HUDEP-2 (cell line): ENCODE measurements at regions not wholly inside any gene's neighbourhood (a gene's known extent, or its start where the extent isn't known, plus 50 kb on each side); places are given as distances from the start of the nearest gene placed in this dataset.
"Not testable (repeated sequence)": the region's sequence is repeated elsewhere in the genome, so short reads cannot be mapped to it uniquely, and the experiment has no call there.

ENCODE experiments used
- DNase-seq, 76 experiments: peaks; one replicate each; lab custom pipeline; 2025; ENCODE audit not compliant: unreplicated experiment in 76 of 76; lab: John Stamatoyannopoulos, UW

DNA sequence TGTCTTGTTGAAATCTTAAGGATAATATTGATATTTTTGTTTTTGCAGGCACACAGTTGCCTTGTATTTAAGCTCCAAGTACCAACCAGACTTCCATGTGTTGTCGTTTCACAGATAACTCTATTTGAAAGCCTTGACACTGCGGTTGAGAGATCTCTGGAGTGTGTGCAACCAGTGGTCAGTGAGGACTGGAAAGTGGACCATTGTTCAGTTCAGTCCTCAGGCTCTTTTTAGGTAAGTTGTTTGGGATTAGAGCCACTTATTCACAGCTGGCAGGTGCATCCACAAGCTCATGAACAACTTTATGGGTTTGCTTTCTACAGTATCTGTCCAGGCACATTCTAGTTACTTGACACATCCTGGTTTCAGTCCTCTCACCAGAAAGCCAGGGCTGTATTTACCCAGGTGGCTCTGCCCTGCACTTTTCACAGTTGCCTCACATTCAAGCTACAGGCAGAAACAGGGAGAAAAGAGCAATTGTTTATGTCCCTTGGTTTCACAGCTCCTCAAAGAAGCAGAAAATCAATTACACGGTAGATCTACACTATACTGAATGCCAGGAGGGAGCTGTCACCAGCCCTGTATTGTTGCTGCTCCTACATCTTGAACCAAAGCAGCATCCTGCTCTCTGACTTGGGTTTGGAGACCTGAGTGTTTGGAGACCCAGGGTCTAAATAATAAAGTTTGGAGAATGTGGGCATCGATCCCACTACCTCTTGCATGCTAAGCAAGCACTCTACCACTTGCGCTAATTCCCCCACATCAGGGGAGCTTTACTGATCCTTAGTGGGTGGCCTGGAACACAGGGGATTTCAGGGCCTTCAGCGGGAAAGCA, 543.3 kb downstream of the PRIM2 start:
- DNase-seq, result not testable (repeated sequence)

DNA sequence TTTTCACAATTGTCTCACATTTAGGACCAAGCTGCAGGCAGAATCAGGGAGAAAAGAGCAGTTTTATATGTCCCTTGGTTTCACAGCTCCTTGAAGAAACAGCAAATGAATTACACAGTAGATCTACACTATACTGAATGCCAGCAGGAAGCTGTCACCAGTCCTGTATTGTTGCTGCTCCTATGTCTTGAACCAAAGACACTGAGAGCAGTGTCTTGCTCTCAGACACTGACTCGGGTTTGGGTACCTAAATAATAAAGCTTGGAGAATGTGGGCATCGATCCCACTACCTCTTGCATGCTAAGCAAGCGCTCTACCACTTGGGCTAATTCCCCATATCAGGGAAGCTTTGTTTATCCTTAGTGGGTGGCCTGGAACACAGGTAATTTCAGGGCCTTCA, 552.7 kb downstream of the PRIM2 start:
- not testable (repeated sequence) for DNase-seq

DNA sequence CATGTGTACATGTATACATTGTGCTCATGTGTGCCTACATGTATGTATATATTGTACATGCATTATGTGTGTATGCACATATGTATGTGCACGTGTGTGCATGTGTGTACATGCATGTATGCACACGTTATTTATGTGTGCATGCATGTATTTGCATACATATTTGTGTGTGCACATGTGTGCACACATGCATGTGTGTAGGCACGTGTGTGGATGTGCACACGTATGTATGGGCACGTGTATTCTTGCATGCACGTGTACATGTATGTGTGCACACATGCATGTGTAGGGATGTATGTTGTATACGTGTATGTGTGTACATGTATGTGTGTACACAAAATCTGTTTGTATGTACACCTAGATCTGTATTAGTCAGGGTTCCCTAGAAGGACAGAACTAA, 556.0 kb downstream of the PRIM2 start:
- DNase-seq, result not testable (repeated sequence)

DNA sequence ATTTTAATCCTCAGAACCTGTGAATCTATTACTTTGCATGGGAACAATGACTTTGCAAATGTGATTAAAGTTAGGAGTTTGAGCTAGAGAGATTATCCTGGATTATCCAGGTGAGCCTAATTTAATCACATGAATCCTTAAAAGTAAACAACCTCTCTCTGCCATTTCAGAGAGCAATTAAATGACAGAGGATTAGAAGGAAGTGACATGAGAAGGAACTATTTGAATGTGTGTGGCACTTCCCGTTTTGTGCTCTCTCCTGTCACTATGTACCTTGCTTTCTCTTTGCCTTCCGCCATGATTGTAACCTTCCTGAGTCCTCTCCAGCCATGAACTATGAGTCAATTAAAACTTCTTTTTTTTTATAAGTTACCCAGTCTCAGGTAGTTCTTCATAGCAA, 559.2 kb downstream of the PRIM2 start:
- not testable (repeated sequence) for DNase-seq

DNA sequence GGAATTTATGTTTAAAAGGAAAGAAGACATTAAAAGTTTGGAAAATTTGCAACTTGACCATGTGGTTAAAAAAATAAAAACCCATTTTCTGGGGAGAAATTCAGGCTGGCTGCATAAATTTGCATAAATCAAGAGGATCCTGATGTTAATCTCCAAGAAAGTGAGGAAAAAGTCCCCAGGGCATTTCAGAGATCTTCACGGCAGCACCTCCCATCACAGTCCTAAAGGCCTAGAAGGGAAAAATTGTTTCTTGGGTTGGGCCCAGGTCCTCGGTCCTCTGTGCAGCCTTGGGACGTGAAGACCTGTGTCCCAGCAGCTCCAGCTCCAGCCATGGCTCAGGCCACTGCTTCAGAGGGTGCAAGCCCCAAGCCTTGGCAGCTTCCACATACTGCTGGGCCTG, 560.3 kb downstream of the PRIM2 start:
- DNase-seq, result not testable (repeated sequence)

DNA sequence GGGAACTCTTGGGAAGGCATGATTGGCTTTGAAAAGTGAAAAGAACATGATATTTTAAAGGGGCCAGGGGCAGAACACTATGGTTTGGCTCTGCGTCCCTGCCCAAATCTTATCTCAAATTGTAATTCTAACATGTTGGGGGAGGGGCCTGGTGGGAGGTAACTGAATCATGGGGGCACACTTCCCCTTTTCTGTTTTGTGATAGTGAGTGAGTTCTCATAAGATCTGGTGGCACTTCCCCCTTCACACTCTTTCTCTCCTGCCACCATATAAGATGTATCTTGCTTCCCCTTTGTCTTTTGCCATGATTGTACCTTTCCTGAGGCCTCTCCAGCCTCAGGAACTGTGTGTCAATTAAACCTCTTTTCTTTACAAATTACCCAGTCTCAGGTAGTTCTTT, 561.4 kb downstream of the PRIM2 start:
- DNase-seq, result peak in 12 of 76 experiments; percentile 2 to 27 (median 10)

DNA sequence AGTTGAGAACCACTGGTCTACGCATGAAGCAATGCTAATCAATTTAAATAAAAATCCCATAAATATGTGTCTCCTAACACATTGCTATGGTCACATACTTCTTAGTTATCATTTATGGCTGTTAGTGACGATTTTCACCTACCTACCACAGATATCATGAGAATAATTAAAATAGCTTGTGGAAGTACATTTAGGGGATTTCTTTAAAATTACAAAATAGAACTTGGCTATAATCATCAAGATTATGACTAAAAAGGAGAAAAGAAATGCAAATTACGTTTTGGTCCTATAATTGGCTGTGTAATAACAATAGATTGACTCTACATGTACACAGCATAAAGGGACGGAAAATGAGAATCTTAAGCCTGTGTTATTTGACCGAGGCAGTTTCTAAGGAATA, 581.4 kb downstream of the PRIM2 start:
- not testable (repeated sequence) for DNase-seq

DNA sequence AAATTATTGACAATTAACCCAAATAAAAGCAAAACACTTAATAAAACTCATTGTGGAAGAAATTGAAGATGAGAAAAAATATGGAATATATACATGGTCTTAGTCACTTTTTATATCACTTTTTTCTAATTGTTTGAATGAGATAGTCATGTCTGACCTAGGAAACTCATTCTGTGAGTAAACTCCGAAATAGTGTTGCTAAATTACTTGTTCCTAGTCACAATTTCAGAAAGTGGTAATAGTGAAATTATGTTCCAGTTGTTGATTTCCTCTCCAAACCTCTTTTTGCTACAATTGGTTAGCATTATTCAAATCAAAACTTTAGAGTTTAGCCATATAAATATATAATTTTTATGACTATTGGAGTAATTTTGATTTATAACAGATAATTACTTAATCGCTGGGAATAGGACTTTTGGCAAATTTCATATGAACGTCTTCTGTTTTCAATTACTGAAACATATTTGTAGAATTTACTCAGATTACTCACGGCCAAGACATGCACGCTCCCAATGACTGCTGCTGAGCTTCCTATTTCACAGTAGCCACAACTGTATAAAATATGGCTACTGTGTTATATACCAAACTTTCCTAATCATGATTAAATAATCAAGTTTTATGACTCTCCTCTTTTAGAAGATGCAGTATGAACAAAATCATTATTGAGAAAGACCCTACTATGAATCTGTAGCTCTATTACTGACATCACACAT, 583.4 kb downstream of the PRIM2 start:
- DNase-seq, result not testable (repeated sequence)

DNA sequence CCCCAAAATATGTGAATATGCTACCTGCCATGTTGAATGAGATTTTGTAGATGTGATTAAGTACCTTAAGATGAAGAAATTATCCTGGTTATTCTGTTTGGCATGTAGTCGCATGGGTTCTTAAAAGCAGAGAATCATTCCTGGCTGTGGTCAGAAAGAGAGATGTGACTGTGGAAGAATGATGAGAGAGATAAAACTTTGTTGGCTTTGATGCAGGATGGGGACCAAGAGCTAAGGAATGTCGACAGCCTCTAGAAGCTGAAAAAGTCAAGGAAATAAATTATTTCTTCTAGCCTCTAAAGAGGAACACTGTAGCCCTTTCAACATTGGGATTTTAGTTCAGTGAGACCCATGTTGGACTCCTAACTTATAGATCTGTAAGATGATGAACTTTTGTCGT, 584.0 kb downstream of the PRIM2 start:
- DNase-seq, result not testable (repeated sequence)

DNA sequence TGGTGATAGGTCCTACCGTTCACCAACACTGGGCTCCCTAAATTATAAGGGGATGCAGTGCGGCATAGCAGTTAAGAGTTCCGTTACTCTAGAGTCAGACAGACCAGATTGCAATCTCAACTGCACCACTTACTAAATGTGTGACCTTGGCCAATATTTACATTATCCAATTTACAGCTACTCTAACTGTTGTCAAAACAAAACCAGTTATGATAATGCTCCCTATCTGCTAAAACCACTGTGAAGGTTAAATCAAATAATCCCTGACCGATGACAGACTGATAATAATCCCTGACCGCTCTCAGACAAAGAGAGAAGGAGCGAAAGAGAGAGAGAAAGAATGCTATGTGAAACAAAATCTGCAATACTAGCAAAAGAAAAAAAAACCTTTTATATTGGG, 586.9 kb downstream of the PRIM2 start:
- DNase-seq, result not testable (repeated sequence)

DNA sequence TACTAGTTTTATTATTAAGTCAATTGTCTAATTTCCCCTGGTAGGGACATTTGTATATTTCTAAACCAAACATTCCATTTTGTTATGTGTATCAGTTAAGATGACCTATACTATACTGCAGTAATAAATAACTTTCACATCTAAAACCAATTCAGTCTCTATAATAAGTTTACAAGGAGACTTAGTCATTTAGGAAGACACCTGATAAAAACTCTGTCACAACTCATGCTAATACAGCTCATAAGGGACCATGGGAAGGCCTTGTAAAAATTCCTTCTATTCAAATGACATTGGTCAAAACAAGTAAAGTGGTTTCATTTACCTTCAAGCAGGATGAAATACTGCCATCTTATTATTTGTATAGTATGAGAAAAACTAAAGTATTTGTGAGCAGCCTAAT, 597.9 kb downstream of the PRIM2 start:
- DNase-seq, result not testable (repeated sequence)

DNA sequence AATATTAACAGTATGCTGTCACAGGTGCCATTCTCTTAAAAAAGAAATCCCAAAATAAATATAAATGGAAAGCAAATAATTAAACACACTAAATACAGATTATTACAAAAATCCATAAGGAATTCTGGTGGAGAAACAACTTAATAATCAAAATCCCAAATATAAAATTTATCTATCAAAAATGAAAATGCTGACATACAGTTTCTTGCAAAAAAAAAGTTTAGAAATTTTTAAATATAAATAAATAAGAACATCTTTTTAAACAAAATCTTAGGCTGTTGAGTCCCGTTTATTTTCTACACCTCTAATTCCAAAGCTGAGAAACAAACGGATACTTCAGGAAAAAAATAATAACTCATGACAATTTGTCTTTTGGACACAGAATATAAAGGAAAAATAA, 625.5 kb downstream of the PRIM2 start:
- DNase-seq, result not testable (repeated sequence)

DNA sequence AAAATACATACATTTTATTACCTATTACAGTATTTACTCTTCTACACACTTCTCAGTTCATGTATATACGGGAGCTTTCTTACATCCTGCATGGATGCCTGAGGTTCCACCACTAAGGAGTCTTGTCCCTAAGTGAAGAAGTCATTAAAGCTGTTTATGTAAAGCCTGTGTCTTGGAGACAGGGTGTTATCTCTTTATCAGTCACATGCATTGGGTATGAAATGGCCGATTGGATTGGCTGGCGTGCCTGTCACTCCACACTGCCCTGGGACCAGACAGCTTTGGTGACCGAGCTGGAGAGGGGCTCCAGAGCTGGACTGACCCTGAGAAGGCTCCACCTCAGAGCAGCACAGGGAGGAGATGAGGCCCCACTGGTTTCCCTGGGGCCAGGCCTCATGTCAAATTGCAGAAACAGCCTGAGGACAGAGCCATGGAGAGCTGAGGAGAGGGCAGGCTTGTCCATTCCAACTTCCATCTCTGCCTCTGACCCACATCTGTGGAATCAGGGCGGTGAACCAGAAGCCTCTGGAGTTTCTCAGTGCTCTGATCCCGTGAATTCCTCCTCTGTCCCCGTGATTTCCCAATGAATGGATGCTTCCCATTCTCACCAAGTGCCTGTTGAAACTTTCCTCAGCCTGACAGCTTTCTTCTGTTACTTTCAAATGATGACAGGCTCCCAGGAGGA, 628.8 kb downstream of the PRIM2 start:
- peak in 29 of 76 experiments; percentile 1 to 50 (median 13) for DNase-seq

DNA sequence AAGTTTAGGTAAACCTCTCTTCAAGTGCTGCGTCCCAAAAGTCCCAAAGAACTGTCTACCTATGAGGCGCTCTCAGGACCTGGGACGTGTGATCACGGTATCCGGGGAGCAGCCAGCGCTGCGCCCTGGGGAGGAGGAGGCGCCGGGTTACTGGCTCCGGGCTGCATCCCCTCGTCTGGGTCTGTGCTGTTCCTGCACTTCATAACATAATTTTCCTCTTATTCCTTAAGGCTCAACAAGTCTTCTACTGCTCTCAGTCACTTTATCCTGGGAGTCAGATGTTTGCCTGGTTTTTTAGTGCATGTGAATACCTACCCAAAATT, 629.3 kb downstream of the PRIM2 start:
- DNase-seq, result not testable (repeated sequence)

DNA sequence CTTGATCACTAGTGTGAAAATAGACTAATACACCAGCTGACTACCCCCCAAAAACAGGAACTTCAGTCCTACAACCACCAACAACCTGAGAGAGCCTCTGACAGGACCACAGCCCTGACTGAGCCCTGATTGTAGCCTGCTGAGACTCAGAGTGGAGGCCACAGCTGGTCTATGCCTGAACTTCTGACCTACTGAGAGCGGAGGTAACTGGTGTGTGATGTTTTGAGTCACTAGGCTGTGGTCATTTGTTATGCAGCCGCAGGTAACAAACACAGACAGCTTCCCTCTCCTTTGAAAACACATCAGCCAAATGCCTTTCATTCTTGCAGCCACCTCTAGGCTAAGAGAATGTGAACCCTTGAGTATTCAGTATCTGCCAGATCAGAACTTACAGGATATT, 631.1 kb downstream of the PRIM2 start:
- not testable (repeated sequence) for DNase-seq

DNA sequence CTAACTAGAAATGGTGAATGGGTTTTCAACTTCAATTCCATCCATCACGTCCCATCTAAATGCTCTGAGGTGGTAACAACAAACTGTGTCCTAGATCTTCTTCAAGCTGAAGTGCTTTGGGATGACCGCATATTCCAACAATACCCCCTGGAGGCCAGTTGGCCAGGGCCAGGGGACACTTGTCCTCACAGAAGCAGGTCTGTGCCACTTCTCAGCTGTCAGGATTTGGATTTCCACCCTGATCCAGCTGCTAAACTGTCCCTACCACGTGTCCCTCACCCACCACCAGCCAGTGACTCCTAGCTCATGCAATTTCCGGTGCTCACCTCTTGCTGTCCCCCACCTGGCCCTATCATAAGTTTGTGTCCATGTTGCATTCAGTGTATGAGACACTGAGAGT, 633.0 kb downstream of the PRIM2 start:
- DNase-seq, result not testable (repeated sequence)

DNA sequence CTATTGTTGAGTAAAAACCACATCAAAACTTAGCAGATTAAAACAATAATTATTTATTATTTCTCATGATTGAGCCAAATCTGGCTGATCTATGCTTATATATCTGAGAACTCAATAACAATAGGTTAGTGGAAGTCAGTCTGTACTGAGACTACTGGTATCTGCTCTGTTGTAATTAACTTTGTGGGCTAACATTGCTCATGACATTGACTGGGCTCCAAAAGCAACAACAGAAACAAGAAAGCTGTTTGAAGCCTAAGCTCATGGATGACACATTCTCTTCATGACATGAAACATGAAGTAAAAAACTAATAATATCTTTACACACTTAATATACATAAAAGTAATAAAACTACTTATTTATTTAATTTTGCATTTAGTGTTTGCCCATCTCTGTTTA, 649.3 kb downstream of the PRIM2 start:
- not testable (repeated sequence) for DNase-seq

DNA sequence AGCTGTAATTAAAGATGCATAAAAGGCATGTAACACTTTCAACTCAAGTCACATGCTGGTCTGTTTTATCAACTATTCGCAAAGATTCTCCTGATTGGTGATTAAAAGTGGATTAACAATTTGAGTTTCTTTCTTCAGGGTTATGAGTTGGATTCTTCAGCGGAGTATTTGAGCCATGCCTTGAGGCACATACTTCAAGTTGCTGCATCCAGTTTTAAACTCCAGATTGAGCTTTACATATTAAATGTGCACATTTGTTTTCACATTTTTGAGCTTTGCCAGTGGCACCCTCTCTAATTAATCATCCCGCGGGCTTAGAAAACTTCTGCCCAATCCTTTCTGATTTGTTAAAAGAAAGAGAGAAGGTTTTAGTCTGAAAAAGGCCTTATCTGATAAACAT, 654.5 kb downstream of the PRIM2 start:
- DNase-seq, result not testable (repeated sequence)

DNA sequence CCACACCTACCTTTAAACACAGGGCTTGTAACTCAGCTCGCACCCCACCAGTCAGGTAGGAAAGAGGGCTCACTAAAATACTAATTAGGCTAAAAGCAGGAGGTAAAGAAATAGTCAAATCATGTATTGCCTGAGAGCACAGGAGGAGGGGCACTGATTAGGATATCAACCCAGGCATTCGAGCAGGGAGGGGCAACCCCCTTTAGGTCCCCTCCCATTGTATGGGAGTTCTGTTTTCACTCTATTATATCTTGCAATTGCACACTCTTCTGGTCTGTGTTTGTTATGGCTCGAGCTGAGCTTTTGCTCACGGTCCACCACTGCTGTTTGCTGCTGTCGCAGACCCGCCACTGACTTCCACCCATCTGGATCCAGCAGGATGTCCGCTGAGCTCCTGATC, 657.2 kb downstream of the PRIM2 start:
- peak in 12 of 76 experiments; percentile 5 to 37 (median 16) for DNase-seq

DNA sequence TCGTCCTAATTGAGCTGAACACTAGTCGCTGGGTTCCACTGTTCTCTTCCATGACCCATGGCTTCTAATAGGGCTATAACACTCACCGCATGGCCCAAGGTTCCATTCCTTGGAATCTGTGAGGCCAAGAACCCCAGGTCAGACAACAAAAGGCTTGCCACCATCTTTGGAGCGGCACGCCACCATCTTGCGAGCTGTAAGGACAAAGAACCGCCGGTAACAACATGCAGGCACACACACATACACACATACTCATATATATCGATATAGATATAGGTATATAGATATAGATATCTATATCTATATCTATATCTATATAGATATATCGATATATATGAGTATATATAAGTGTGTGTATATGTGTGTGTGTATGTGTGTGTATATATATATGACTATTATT, 657.7 kb downstream of the PRIM2 start:
- DNase-seq, result not testable (repeated sequence)

DNA sequence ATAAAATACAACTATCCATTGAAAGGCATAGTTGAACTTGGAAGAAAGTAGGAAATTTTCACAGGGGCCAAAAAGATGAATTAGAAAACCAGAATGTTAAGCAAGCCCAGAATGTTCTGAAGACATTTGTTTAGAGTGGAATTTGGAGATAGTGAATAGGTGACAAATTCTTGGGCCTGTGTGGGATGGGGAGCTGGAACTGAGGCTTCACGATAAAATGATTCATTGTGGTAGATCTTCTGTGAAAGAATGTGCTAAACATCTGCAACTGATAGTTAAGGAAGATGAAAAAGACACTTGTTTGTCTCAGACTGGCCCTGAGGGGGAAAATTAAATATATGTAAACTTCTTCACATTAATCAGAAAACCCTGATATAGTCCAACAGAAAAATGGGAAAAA, 658.9 kb downstream of the PRIM2 start:
- peak in 1 of 76 experiments; percentile 9 for DNase-seq
